Dedifferentiated amniotic fluid mesenchymal stem cell (primary cell): ENCODE measurements at regions not wholly inside any gene's neighbourhood (a gene's known extent, or its start where the extent isn't known, plus 50 kb on each side); places are given as distances from the start of the nearest gene placed in this dataset.
"Not testable (repeated sequence)": the region's sequence is repeated elsewhere in the genome, so short reads cannot be mapped to it uniquely, and the experiment has no call there.

Experiments used
- DNase-seq: peaks from one replicate; pipeline ENCODE4 v3.0.0-alpha.2; 2016; ENCODE audit errors: extremely low spot score

DNA sequence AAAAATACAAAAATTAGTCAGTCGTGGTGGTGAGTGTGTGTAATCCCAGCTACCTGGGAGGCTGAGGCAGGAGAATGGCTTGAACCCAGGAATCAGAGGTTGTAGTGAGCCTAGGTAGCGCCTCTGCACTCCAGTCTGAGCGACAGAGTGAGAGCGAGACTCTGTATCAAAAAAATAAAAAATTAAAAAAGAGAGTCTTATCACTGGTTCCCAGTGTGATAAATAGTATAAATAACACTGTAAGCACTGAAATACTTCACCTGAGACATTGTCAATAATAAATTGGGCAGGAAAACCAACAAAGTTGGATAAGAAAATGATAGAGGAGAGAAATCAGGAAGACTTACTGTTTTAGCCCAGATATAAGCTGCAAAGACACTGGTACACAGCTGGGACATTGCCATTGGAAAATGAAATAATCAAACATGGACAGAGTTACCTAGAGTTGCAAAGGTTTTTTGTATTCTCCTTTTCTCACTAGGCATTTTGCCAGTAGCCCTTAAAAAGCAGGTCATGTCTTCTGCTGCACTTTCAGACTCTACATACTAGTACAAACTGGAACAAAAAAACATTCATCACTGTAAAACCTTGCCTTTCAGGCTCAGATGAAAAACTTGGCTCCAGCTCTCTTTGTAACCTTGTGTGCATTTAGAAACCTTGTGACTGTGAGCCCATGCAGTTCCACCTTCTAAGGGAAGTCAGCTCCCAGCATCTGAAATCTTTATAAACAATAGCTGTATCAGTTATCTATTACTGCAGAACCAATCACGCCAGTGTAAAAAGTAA is 55.0 kb upstream of the PPP1R2C start:
- DNase-seq, result no peak

- not testable (repeated sequence) for DNase-seq
Observed at GRCh38 chrX:42833550-42833940, 55.6 kb upstream of the PPP1R2C start.

DNA sequence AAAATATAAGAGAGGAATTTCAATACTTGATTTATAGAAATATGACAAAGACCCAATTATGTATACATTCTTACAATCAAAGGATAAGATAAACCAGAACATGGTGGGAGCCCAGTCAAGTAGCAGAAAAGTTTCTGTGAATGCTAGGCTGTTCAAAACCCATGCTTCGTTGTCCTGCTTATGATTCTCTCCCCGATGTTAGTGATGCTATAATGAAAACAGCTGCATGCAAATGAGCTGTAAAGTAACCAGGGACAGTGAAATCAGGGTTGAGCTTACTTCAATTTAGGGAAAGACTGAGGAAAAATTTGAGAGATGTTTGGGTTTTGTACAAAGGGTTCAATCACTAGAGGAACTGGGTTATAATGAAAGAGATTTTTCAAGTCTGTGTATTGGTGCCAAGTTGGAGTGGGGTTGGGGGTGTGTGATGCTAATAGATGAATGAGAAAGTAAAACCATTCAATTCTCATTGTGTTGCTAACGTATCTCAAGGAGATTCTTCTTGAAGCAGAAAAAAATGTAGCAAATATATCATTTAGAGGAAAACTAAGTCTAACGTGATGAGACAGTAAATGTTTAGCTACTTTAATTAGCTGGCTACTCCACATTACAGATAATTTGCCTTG is 59.3 kb upstream of the PPP1R2C start:
- no peak for DNase-seq

DNA sequence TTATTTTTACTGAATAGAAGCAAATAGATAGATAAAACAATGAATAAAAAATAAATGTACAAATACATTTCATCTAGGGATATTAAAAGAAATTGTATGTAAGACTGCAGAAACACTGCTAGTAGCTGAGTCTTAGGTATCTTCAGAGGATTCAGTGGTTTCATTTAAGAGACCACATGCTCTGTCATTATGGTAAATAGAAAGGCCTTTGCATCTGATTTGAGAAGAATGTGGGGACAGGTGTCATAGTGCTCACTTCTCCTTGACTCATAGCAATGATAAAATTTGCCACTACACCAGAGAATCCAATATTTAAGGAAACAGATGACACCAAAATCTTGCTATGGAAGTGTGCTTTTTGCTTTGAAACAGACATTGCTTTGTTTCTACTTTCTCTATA is 59.8 kb upstream of the PPP1R2C start:
- DNase-seq, result no peak

- no peak for DNase-seq
Observed at GRCh38 chrX:42839632-42840031, 61.7 kb upstream of the PPP1R2C start.

DNA sequence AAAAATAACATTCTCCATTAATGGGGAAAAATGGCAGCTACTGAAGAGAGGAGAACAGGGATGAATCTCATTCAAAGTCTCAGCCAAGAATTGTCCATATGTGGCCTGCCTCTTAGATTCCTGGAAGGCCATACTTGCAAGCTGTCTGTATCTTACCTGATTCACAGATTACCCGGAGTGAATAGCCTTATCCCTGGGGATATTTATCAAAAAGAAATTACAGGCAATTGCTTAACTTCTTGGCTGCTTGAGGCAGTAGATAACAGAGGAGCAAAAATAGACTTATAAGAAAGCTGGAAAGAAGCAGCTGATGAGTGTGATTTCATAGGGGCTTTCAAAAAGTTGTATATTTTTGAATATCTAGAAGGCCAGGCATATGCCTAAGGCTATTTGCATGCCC is 68.8 kb upstream of the PPP1R2C start:
- DNase-seq, result no peak

GRCh38 chrX:42855259-42855658 is 77.3 kb upstream of the PPP1R2C start:
- no peak for DNase-seq

- no peak for DNase-seq
Observed at GRCh38 chrX:42857766-42858165, 79.8 kb upstream of the PPP1R2C start.

DNA sequence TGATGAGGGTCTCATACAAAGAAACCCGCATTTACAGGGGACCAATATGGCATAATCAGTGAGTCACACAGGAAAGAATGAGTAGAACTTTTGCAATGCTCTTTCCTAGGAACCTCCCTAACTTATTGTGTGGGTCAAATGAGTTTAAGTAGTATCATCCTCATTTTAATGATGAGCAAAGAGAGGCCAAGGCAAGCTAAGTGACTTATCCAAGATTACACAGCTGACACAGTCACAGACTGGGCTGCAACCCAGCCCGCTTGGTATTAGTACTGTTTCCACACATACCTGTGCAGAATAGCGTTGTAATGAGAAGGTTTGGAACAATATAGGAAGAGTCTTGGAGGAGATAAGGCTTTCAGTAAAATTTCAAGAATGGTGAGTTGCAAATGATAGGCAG is 91.0 kb upstream of the PPP1R2C start:
- DNase-seq, result no peak

DNA sequence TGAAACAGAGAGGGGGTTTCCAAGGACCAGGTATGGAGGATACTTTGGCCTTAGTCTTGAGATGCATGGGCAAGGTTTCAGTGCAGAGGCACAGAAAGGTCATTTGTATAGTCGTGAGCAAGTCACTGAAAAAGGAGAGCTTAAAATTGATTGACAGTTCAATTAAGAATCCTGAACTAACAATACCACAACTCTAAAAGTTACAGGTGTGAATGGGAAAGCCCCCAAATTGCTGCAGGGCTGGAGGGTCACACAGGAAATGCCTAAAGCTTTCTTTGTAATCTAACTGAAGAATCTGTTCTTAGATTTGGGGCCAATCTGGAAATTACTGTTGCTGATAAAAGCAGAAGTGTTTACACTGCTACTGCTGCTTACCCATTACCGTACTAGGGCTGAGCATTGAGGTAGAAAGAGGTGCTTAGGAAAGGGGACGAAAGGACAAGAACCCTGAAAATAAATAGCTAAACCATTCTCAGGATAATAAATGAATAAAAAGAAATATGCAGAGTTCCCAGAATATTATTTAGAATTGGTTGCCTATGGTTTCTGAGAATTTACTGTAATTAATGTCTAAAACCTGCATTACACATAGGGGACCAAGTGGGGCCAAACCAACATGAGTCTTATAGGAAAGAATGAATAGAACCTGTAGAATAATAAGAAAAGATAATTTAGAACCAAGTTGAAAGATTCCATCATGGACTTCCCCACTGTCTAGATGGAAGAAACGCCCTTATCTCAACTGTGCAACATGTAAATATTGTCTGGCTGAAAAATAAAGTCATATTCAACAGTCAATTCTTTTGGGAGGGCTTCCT is 91.9 kb upstream of the PPP1R2C start:
- no peak for DNase-seq

DNA sequence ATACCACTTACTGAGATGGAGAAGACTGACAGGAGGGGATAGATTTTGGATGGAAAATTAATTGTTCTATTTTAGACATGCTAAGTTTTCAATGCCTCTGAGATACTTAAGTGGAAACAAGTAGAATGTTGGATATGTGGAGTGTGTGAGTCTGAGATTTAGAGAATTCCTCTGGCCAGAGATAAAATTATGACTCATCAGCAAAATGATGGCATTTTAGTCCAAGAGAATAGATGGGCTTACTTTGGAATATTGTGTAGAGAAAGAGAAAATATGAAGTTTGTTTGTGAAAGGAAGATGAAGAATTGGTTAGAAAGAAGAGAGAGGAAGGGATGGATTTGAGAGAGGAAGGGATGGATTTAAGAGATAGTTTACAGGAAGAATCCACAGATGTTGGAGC is 108.6 kb upstream of the PPP1R2C start:
- no peak for DNase-seq

- DNase-seq, result no peak
Observed at GRCh38 chrX:42900947-42901346, 123.0 kb upstream of the PPP1R2C start.

- no peak for DNase-seq
Observed at GRCh38 chrX:42902513-42902912, 124.5 kb upstream of the PPP1R2C start.

GRCh38 chrX:42920752-42921151 is 142.8 kb upstream of the PPP1R2C start:
- DNase-seq, result no peak

DNA sequence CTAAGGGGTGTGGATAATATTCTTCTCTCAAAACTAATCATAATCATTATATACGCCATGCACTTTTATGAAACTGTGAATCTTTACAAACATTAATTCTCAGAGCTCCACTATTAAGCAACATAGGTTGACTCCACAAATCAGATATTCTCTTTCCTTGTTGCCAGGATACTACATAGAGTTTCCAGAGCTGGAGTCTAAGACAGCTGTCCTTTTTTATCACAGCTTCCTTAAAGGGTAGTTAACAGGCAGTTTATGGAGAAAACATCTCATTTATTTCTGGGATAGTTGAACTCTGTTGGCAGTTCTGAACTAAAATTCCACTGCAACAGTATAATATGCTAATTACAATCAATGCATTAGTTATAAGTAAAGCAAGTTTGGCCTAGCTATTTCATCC is 152.1 kb upstream of the PPP1R2C start:
- no peak for DNase-seq

GRCh38 chrX:42930951-42931350 is 153.0 kb upstream of the PPP1R2C start:
- DNase-seq, result no peak

GRCh38 chrX:42933187-42933586 is 155.2 kb upstream of the PPP1R2C start:
- DNase-seq, result no peak

GRCh38 chrX:42934020-42934726 is 156.2 kb upstream of the PPP1R2C start:
- DNase-seq, result no peak

- no peak for DNase-seq
Observed at GRCh38 chrX:42941671-42942070, 163.7 kb upstream of the PPP1R2C start.

DNA sequence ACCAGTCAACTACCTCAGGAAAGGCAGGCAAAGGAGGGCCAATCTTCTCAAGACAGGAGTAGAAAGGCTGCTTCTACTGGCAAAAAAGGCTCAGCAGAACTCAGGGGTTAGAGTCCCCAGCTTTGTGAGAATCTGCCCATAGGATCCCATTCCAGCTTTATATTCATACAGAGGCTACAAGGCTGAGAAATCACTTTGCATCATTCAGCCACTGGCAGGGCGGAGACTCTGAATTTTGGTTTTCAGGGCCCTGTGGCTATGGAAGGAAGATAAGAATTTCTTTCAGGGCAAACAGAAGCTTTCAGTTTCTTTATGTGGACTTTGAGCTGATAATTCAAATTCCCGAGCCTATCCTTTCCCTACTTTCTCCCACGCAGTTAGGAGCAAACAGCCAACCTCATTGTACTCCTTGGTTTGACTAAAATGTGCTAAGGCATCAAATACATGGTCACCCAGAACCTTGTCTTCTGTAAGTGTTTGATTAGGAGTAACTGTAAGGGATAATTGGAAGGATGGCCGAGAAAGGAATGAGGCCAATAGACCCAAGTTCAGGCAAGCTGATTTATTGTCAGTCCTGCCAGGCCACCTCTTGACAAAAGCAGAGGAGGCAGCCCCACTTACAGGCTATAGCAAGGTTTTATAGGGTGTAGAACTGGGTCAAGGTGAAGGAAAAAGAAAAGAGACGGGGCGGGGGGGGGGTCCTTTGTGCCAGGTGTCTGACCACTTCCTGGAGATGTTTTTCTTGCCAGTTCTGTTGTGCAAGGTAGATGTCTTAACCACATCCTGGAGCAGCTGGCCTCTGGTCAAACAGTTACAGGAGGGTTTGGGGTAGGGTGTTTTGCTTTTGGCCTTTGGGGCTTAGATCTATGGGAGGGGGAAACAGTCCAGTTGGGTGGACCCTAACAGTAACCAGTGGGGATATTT is 165.3 kb upstream of the PPP1R2C start:
- DNase-seq, result no peak

DNA sequence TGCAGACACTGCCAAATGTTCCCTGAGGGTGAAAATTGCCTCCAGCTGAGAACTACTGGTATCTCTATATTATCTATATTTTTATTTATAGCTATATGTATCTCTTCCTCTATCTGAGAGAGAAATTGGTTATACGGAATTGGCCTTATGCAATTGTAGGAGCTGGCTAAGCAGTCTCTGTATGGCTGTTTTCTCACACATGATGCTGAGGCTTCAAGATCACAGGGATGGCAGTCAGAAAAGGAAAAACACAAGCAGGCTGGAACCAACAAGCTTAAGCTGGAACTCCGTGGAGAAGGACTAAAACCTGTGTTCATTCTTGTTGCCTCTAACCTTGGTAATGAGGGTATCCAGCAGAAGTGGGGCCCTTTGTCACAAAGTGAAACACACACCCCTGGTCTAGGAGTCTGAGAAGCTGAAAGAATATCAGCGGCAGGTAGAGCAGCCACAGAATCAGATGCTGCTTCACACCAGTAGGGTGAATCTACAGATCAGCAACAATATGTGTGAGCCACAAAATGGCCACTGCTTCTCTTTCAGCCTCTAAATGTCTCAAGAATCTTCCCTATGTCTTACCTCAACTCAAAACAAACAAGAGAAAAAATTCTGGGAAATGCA is 166.5 kb upstream of the PPP1R2C start:
- DNase-seq, result no peak
